HEK293 (cell line): ENCODE measurements at regions not wholly inside any gene's neighbourhood (a gene's known extent, or its start where the extent isn't known, plus 50 kb on each side); places are given as distances from the start of the nearest gene placed in this dataset.

Experiments used
- CTCF ChIA-PET: fragments of 350-600 bp; formaldehyde crosslinking; extraction: SDS; loops from one replicate; lab custom pipeline; 2021; ENCODE audit warnings: antibody characterized with exemption; lab: Yijun Ruan, JAX
- POLR2A ChIA-PET: fragments of 300-600 bp; formaldehyde crosslinking; extraction: SDS; loops from one replicate; lab custom pipeline; 2020; ENCODE audit warnings: antibody characterized with exemption, inconsistent platforms; lab: Yijun Ruan, JAX
- H3K27ac ChIP-seq: fragments of 200-500 bp; sonication (Bioruptor generic); 2 replicates; pipeline ENCODE4 v1.5.1; 2014; ENCODE audit warnings: low read depth, low read length, control low read depth, inconsistent platforms; ENCODE audit errors: extremely low read depth
- H3K36me3 ChIP-seq, 2 experiments: fragments of 200-500 bp in 1 of 2; sonication (Bioruptor generic) in 1 of 2; 1 replicate in 1 of 2; 2 replicates in 1 of 2; pipeline ENCODE4 v1.5.1; 2014 to 2017; ENCODE audit warnings: inconsistent platforms in 2 of 2, low read length in 2 of 2; ENCODE audit not compliant: control insufficient read depth in 2 of 2, insufficient read depth in 1 of 2
- H3K4me1 ChIP-seq: fragments of 200-500 bp; sonication (Bioruptor generic); 2 replicates; pipeline ENCODE4 v1.5.1; 2014; ENCODE audit warnings: mild to moderate bottlenecking, low read length, inconsistent platforms; ENCODE audit not compliant: control insufficient read depth, insufficient read depth
- H3K4me3 ChIP-seq: 2 replicates; pipeline ENCODE4 v1.5.1; 2011; ENCODE audit warnings: low read depth, mild to moderate bottlenecking, control low read depth, low read length, moderate library complexity
- H3K9me3 ChIP-seq: fragments of 200-500 bp; sonication (Bioruptor generic); 2 replicates; pipeline ENCODE4 v1.5.1; 2014; ENCODE audit warnings: low read depth, low read length, inconsistent platforms; ENCODE audit not compliant: control insufficient read depth, insufficient read depth
- REPIN1 ChIP-seq: fragments of 450-650 bp; formaldehyde crosslinking; IDR thresholded peaks from 2 replicates; pipeline ENCODE4 v1.5.1; 2017; ENCODE audit warnings: missing biosample characterization, missing genetic modification characterization, low read depth
- SETDB1 ChIP-seq: IDR thresholded peaks from one replicate; pipeline ENCODE4 v1.6.1; 2017; ENCODE audit warnings: mild to moderate bottlenecking, low read length, moderate library complexity, mixed read lengths; ENCODE audit not compliant: insufficient read length
- ZBTB20 ChIP-seq: fragments of 450-650 bp; formaldehyde crosslinking; IDR thresholded peaks from 2 replicates; pipeline ENCODE4 v1.5.1; 2016; ENCODE audit warnings: missing biosample characterization, missing genetic modification characterization
- ZIC2 ChIP-seq: fragments of 450-650 bp; formaldehyde crosslinking; IDR thresholded peaks from 2 replicates; pipeline ENCODE4 v1.5.1; 2016; ENCODE audit warnings: missing biosample characterization, missing genetic modification characterization
- ZNF140 ChIP-seq: fragments of 450-650 bp; formaldehyde crosslinking; IDR thresholded peaks from 2 replicates; pipeline ENCODE4 v1.5.1; 2016; ENCODE audit warnings: missing biosample characterization, missing genetic modification characterization
- ZNF146 ChIP-seq: fragments of 450-650 bp; formaldehyde crosslinking; IDR thresholded peaks from 2 replicates; pipeline ENCODE4 v1.5.1; 2016; ENCODE audit warnings: missing biosample characterization, missing genetic modification characterization
- ZNF24 ChIP-seq: fragments of 450-650 bp; formaldehyde crosslinking; IDR thresholded peaks from 2 replicates; pipeline ENCODE4 v1.5.1; 2016; ENCODE audit warnings: missing biosample characterization, missing genetic modification characterization
- ZNF311 ChIP-seq: fragments of 450-650 bp; formaldehyde crosslinking; IDR thresholded peaks from 2 replicates; pipeline ENCODE4 v1.5.1; 2017; ENCODE audit warnings: missing biosample characterization, missing genetic modification characterization, borderline replicate concordance
- ZNF354C ChIP-seq: fragments of 450-650 bp; formaldehyde crosslinking; IDR thresholded peaks from 2 replicates; pipeline ENCODE4 v1.5.1; 2016; ENCODE audit warnings: missing biosample characterization, missing genetic modification characterization, low read depth, borderline replicate concordance
- ZNF423 ChIP-seq: fragments of 450-650 bp; formaldehyde crosslinking; IDR thresholded peaks from 2 replicates; pipeline ENCODE4 v1.5.1; 2016; ENCODE audit warnings: missing biosample characterization, missing genetic modification characterization
- ZNF473 ChIP-seq: fragments of 450-650 bp; formaldehyde crosslinking; IDR thresholded peaks from 2 replicates; pipeline ENCODE4 v1.5.1; 2017; ENCODE audit warnings: missing biosample characterization, missing genetic modification characterization
- ZNF596 ChIP-seq: fragments of 450-650 bp; IDR thresholded peaks from 2 replicates; pipeline ENCODE4 v1.5.0; 2018; ENCODE audit warnings: missing biosample characterization, mild to moderate bottlenecking, missing genetic modification characterization, moderate library complexity
- ZNF623 ChIP-seq: fragments of 450-650 bp; formaldehyde crosslinking; IDR thresholded peaks from 2 replicates; pipeline ENCODE4 v1.5.1; 2016; ENCODE audit warnings: missing biosample characterization, missing genetic modification characterization
- ZNF670 ChIP-seq: fragments of 450-650 bp; formaldehyde crosslinking; IDR thresholded peaks from 2 replicates; pipeline ENCODE4 v1.5.1; 2016; ENCODE audit warnings: missing biosample characterization, missing genetic modification characterization, low read depth
- ZNF747 ChIP-seq: fragments of 450-650 bp; formaldehyde crosslinking; IDR thresholded peaks from 2 replicates; pipeline ENCODE4 v1.5.1; 2016; ENCODE audit warnings: missing biosample characterization, missing genetic modification characterization
- ZNF776 ChIP-seq: fragments of 450-650 bp; formaldehyde crosslinking; IDR thresholded peaks from 2 replicates; pipeline ENCODE4 v1.5.0; 2017; ENCODE audit warnings: missing biosample characterization, missing genetic modification characterization, borderline replicate concordance
- ZNF777 ChIP-seq: fragments of 450-650 bp; formaldehyde crosslinking; IDR thresholded peaks from 2 replicates; pipeline ENCODE4 v1.5.1; 2017; ENCODE audit warnings: missing biosample characterization, missing genetic modification characterization, borderline replicate concordance
- ZNF785 ChIP-seq: fragments of 450-650 bp; formaldehyde crosslinking; IDR thresholded peaks from 2 replicates; pipeline ENCODE4 v1.5.1; 2016; ENCODE audit warnings: missing biosample characterization, missing genetic modification characterization
- ZNF837 ChIP-seq: fragments of 450-650 bp; formaldehyde crosslinking; IDR thresholded peaks from 2 replicates; pipeline ENCODE4 v1.5.1; 2016; ENCODE audit warnings: missing biosample characterization, missing genetic modification characterization
- ZSCAN16 ChIP-seq: fragments of 450-650 bp; formaldehyde crosslinking; IDR thresholded peaks from 2 replicates; pipeline ENCODE4 v1.5.1; 2016; ENCODE audit warnings: missing biosample characterization, missing genetic modification characterization
- TF ChIP-seq, protein P1 (sequence below): fragments of 450-650 bp; IDR thresholded peaks from 2 replicates; pipeline ENCODE4 v1.5.1; 2018; ENCODE audit warnings: missing biosample characterization, mild to moderate bottlenecking, missing genetic modification characterization
- TF ChIP-seq, protein P2 (sequence below): fragments of 450-650 bp; formaldehyde crosslinking; IDR thresholded peaks from 2 replicates; pipeline ENCODE4 v1.5.1; 2016; ENCODE audit warnings: missing biosample characterization, missing genetic modification characterization
- TF ChIP-seq, protein P3 (sequence below): fragments of 450-650 bp; formaldehyde crosslinking; IDR thresholded peaks from 2 replicates; pipeline ENCODE4 v1.5.1; 2016; ENCODE audit warnings: missing biosample characterization, missing genetic modification characterization

DNA sequence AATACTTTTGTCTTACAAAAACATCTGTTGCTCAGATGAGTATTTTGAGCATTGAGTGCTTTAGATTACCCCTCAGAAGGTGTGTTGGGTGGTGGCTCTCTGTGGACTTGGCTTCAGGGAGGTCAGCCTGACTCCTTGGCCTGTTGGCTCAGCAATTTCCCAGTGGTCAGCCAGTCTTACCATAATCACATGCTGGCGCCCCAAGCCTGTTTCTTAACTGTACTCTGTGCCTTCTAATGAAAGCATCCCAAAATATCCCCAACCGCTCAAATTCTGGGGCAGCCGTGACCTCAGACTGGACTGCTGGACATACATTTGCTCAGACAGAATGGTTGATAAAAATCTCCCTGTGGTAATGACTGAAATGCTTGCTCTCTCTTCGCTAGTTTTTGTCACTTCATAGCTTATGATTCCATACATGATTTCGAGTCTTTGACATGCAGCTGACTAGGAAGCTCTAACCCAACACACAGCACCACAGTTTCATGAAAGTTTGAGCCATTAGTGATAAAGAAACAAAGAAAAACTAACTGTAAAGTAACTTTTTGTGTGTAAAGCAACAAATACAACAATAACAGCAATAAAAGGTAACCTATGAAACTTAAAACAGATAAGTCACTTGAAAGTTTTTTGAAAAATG is 562.2 kb upstream of the MEF2C start:
- H3K36me3 ChIP-seq, result no peaks in the 10 kb centered on the region
- TF ChIP-seq ZNF140 (tag by site-specific recombination) (no peak), ZIC2 (no peak), ZNF311 (no peak), ZNF354C (tag by site-specific recombination) (no peak), ZNF596 (tag by site-specific recombination) (no peak), ZNF423 (no peak), ZNF785 (no peak), ZNF777 (no peak), SETDB1 (no peak), ZNF747 (tag by site-specific recombination) (no peak), REPIN1 (no peak), ZNF776 (tag by site-specific recombination) (no peak), ZNF24 (no peak), ZSCAN16 (tag by site-specific recombination) (no peak)
- TF ChIP-seq, protein P1, sequence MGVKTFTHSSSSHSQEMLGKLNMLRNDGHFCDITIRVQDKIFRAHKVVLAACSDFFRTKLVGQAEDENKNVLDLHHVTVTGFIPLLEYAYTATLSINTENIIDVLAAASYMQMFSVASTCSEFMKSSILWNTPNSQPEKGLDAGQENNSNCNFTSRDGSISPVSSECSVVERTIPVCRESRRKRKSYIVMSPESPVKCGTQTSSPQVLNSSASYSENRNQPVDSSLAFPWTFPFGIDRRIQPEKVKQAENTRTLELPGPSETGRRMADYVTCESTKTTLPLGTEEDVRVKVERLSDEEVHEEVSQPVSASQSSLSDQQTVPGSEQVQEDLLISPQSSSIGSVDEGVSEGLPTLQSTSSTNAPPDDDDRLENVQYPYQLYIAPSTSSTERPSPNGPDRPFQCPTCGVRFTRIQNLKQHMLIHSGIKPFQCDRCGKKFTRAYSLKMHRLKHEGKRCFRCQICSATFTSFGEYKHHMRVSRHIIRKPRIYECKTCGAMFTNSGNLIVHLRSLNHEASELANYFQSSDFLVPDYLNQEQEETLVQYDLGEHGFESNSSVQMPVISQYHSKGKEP (tag by site-specific recombination), result no peak
- TF ChIP-seq, protein P2, sequence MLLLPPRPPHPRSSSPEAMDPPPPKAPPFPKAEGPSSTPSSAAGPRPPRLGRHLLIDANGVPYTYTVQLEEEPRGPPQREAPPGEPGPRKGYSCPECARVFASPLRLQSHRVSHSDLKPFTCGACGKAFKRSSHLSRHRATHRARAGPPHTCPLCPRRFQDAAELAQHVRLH (tag by site-specific recombination), result no peak
- TF ChIP-seq, all 188 proteins: peak for 0
- H3K9me3 ChIP-seq, result no peaks in the 10 kb centered on the region
- no peak overlapping the region for H3K27ac ChIP-seq
- CTCF ChIA-PET, result interaction anchor here (0.6 kb wide), 2 partner anchors 9 to 984 kb away, joined by 4 read pairs; no protein-coding TSS in a partner anchor
- POLR2A ChIA-PET, result no interaction called here
- H3K4me3 ChIP-seq, result no peak overlapping the region
- no peaks in the 10 kb centered on the region for H3K4me1 ChIP-seq

DNA sequence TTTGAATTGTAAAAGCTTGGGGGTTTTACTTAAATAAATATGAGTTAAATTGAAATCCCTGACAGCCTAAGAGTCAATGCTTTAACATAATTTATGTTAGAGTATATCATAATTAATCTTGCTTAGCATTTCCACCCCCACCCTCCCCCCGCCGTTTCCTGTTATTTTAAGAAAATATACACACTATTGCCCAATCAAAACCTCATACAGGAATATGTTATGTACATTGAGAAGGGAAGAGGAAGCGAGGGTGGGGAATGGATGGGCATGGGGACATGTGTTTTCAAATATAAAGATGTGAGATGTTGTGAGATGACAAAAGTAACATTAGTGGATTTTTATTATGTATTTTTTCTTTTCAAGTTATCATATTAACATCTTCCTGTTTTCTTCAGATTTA is 561.1 kb upstream of the MEF2C start:
- no peaks in the 10 kb centered on the region for H3K9me3 ChIP-seq
- H3K27ac ChIP-seq, result no peak overlapping the region
- H3K36me3 ChIP-seq, result no peaks in the 10 kb centered on the region
- H3K4me1 ChIP-seq, result no peaks in the 10 kb centered on the region
- ChIA-PET CTCF (interaction anchor here (0.6 kb wide), 1 partner anchor 698 kb away, joined by 3 read pairs; no protein-coding TSS in a partner anchor), POLR2A (no interaction called here)
- TF ChIP-seq, protein P3, sequence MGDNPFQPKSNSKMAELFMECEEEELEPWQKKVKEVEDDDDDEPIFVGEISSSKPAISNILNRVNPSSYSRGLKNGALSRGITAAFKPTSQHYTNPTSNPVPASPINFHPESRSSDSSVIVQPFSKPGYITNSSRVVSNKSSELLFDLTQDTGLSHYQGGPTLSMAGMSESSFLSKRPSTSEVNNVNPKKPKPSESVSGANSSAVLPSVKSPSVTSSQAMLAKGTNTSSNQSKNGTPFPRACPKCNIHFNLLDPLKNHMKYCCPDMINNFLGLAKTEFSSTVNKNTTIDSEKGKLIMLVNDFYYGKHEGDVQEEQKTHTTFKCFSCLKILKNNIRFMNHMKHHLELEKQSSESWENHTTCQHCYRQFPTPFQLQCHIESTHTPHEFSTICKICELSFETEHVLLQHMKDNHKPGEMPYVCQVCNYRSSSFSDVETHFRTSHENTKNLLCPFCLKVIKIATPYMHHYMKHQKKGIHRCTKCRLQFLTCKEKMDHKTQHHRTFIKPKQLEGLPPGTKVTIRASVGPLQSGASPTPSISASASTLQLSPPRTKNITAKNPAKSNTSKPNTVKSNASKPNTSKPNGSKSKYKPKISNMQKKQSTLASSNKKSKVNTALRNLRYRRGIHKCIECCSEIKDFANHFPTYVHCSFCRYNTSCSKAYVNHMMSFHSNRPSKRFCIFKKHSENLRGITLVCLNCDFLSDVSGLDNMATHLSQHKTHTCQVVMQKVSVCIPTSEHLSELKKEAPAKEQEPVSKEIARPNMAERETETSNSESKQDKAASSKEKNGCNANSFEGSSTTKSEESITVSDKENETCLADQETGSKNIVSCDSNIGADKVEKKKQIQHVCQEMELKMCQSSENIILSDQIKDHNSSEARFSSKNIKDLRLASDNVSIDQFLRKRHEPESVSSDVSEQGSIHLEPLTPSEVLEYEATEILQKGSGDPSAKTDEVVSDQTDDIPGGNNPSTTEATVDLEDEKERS, result no peak
- TF ChIP-seq ZNF473 (tag by site-specific recombination) (no peak), ZNF623 (tag by site-specific recombination) (no peak), ZNF670 (tag by site-specific recombination) (no peak), ZBTB20 (tag by site-specific recombination) (no peak), ZNF837 (tag by site-specific recombination) (no peak), ZNF146 (tag by site-specific recombination) (no peak)
- no peak overlapping the region for H3K4me3 ChIP-seq
